ENCODE measurements at regions not wholly inside any gene's neighbourhood (a gene's known extent, or its start where the extent isn't known, plus 50 kb on each side); places are given as distances from the start of the nearest gene placed in this dataset.

DNA sequence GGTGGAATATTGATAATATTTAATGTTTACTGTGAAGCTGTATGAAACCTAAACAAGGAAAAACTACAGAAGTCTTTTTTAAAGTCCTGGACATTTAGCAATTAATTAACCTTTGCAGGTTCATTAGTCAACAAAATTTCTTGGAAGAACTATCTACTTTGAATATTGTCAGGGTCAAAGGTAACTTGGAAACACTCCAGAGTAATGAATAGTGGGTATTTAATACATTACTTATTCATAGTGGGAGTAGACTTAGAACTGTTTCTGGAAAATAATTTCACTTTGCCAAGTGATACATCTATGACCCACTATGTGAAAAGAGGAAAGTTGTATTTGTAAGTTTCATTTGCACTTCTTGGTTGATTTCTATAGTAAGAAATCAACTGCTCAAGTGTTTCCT is 319.1 kb downstream of the TFAP2B start:
- Mint-ChIP-seq H3K9me3 (ENCODE audit: low read depth) (peaks cover 20% of the 10 kb centered on the region), H3K36me3 (ENCODE audit: insufficient read depth) (peaks cover 1% of the 10 kb centered on the region), H3K4me3 (ENCODE audit: low read depth) (no peak overlapping the region), H3K27ac (no peak overlapping the region), H3K27me3 (no peaks in the 10 kb centered on the region), H3K4me1 (ENCODE audit: low read depth) (peaks cover 2% of the 10 kb centered on the region)
- DNase-seq (ENCODE audit: low spot score, unreplicated experiment): no peak
- TF ChIP-seq, protein P1, sequence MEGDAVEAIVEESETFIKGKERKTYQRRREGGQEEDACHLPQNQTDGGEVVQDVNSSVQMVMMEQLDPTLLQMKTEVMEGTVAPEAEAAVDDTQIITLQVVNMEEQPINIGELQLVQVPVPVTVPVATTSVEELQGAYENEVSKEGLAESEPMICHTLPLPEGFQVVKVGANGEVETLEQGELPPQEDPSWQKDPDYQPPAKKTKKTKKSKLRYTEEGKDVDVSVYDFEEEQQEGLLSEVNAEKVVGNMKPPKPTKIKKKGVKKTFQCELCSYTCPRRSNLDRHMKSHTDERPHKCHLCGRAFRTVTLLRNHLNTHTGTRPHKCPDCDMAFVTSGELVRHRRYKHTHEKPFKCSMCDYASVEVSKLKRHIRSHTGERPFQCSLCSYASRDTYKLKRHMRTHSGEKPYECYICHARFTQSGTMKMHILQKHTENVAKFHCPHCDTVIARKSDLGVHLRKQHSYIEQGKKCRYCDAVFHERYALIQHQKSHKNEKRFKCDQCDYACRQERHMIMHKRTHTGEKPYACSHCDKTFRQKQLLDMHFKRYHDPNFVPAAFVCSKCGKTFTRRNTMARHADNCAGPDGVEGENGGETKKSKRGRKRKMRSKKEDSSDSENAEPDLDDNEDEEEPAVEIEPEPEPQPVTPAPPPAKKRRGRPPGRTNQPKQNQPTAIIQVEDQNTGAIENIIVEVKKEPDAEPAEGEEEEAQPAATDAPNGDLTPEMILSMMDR (IDR thresholded peaks at IDR 0.05; ENCODE audit: unreplicated experiment): no peak

DNA sequence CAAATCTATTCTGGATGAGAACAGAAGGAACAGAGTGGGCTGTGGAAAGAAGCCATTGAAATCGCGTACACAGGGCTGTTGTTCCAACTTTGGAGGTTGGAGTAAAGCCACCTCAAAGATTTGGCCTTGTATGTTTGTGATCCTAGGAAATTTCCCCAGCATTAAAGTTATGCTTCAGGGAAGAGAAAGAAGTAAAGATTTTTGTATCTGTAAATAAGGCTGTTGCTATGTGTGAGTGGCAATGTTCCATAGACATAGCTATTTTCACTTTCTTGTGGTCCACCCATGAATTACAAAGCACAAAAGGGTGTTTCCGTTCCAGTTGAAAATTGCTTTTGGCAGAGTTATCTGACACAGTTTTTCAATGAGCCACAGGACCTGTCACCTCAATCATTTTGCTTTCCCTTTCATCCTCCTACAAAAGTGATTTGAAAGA is 321.3 kb downstream of the TFAP2B start:
- Mint-ChIP-seq H3K4me1 (ENCODE audit: low read depth) (peaks cover 2% of the 10 kb centered on the region), H3K36me3 (ENCODE audit: insufficient read depth) (peaks cover 1% of the 10 kb centered on the region), H3K4me3 (ENCODE audit: low read depth) (no peak overlapping the region), H3K9me3 (ENCODE audit: low read depth) (peaks cover 9% of the 10 kb centered on the region), H3K27me3 (no peaks in the 10 kb centered on the region), H3K27ac (no peak overlapping the region)
- TF ChIP-seq, protein P1 (IDR thresholded peaks at IDR 0.05; ENCODE audit: unreplicated experiment): no peak
- DNase-seq (ENCODE audit: low spot score, unreplicated experiment): no peak

DNA sequence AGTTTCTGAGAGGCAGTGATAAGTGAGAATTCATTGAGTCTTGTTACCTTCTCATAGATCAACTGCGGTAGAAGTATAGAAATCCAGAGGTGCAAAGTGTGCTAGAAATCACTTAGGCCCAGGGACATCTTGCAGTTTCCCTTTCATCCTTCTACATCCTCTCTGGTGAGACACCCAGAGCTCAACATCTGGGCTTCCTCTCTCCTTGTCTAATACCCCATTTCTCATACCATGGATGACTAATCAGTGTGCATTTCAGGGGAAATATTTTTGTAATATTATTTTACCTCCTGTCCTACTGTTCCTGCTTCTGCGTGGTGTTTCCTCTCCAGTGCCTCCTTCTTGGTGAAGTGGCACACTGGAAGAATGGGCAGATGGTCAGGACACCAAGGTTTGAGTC is 322.4 kb downstream of the TFAP2B start:
- H3K4me1 Mint-ChIP-seq (ENCODE audit: low read depth): peaks cover 2% of the 10 kb centered on the region
- TF ChIP-seq, protein P1 (IDR thresholded peaks at IDR 0.05; ENCODE audit: unreplicated experiment): no peak
- no peak overlapping the region for H3K4me3 Mint-ChIP-seq (ENCODE audit: low read depth)
- no peaks in the 10 kb centered on the region for H3K36me3 Mint-ChIP-seq (ENCODE audit: insufficient read depth)
- DNase-seq (ENCODE audit: low spot score, unreplicated experiment): no peak
- no peak overlapping the region for H3K27ac Mint-ChIP-seq
- no peaks in the 10 kb centered on the region for H3K27me3 Mint-ChIP-seq
- H3K9me3 Mint-ChIP-seq (ENCODE audit: low read depth): peaks cover 3% of the 10 kb centered on the region

DNA sequence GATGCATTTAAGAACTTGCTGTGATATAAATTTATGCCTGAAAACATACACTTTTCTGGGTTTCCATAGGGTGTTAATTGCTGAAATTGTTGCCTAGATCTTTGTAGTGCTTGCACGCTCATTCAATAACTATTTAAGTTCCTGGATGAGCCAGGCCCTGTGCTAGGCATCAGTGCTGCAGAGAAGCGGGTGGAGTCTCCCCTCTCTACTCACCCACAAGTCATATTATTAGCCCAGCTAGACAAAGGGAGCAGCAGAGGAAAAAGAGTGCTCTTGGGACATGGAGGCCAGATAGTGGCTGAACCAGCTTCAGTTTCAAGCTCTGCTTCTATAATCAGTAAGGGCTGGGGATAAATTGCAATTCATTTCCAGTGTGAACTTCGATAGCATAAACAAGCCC is 329.1 kb downstream of the TFAP2B start:
- Mint-ChIP-seq H3K4me3 (ENCODE audit: low read depth) (no peak overlapping the region), H3K36me3 (ENCODE audit: insufficient read depth) (no peaks in the 10 kb centered on the region), H3K27me3 (peaks cover 3% of the 10 kb centered on the region), H3K27ac (no peak overlapping the region), H3K9me3 (ENCODE audit: low read depth) (peaks cover 3% of the 10 kb centered on the region), H3K4me1 (ENCODE audit: low read depth) (peaks cover 4% of the 10 kb centered on the region)
- TF ChIP-seq, protein P1 (IDR thresholded peaks at IDR 0.05; ENCODE audit: unreplicated experiment): no peak
- no peak for DNase-seq (ENCODE audit: low spot score, unreplicated experiment)

DNA sequence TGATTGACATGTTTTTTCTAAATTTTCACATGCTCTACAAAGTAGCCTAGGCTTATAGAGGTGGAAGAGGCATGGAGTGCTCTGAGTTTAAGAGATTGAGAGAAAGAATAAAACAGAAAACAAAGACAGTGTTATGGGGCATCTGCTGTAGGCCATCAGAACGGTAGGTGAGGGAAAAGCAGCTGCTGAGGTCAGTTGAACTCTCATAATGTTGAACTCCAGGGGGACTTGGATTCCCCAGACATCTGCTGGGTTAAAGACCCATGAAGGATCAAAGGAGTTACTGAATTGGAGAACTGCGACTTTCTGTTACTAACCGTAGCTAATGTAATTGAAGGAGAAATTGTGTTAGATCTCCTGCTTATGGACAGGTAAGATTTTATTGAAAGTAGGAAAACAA is 333.9 kb downstream of the TFAP2B start:
- Mint-ChIP-seq H3K27ac (no peak overlapping the region), H3K4me1 (ENCODE audit: low read depth) (peaks cover 10% of the 10 kb centered on the region), H3K27me3 (no peaks in the 10 kb centered on the region), H3K9me3 (ENCODE audit: low read depth) (peaks cover 7% of the 10 kb centered on the region), H3K4me3 (ENCODE audit: low read depth) (no peak overlapping the region), H3K36me3 (ENCODE audit: insufficient read depth) (no peaks in the 10 kb centered on the region)
- no peak for DNase-seq (ENCODE audit: low spot score, unreplicated experiment)
- TF ChIP-seq, protein P1 (IDR thresholded peaks at IDR 0.05; ENCODE audit: unreplicated experiment): no peak
